BE2C (cell line): ENCODE measurements at regions not wholly inside any gene's neighbourhood (a gene's known extent, or its start where the extent isn't known, plus 50 kb on each side); places are given as distances from the start of the nearest gene placed in this dataset.
"Not testable (repeated sequence)": the region's sequence is repeated elsewhere in the genome, so short reads cannot be mapped to it uniquely, and the experiment has no call there.

Experiments used
- DNase-seq: peaks from one replicate; pipeline ENCODE4 v3.0.0-alpha.2; 2020
- H3K27me3 ChIP-seq: fragments of 250-450 bp; sonication (Bioruptor Pico); 2 replicates; pipeline ENCODE4 v1.5.1; 2020; ENCODE audit warnings: mild to moderate bottlenecking
- H3K36me3 ChIP-seq: fragments of 250-450 bp; sonication (Bioruptor Pico); 2 replicates; pipeline ENCODE4 v1.5.1; 2020; ENCODE audit warnings: mild to moderate bottlenecking
- H3K4me1 ChIP-seq: fragments of 250-450 bp; sonication (Bioruptor Pico); 2 replicates; pipeline ENCODE4 v1.5.1; 2020
- H3K4me3 ChIP-seq: 2 replicates; pipeline ENCODE4 v1.5.1; 2011; ENCODE audit warnings: low read depth, low read length
- H3K9me3 ChIP-seq: fragments of 250-450 bp; sonication (Bioruptor Pico); 2 replicates; pipeline ENCODE4 v1.5.1; 2020
- CTCF ChIP-seq: IDR thresholded peaks from 2 replicates; pipeline ENCODE4 v1.5.1; 2012; ENCODE audit warnings: mild to moderate bottlenecking, low read depth, low read length

- DNase-seq, result no peak
- Histone ChIP-seq H3K27me3 (no peaks in the 10 kb centered on the region), H3K4me1 (no peaks in the 10 kb centered on the region), H3K36me3 (no peaks in the 10 kb centered on the region), H3K4me3 (no peak overlapping the region), H3K9me3 (no peaks in the 10 kb centered on the region)
- TF ChIP-seq CTCF, result no peak
These were observed 838.6 kb downstream of the TRHDE start for GRCh38 chr12:73110816-73111215.

GRCh38 chr12:73112035-73112816 is 840.1 kb downstream of the TRHDE start:
- no peak overlapping the region for H3K4me3 ChIP-seq
- H3K4me1 ChIP-seq, result no peaks in the 10 kb centered on the region
- H3K9me3 ChIP-seq, result no peaks in the 10 kb centered on the region
- H3K36me3 ChIP-seq, result no peaks in the 10 kb centered on the region
- no peak for TF ChIP-seq CTCF
- no peaks in the 10 kb centered on the region for H3K27me3 ChIP-seq
- DNase-seq, result no peak

GRCh38 chr12:73124480-73124879 is 852.3 kb downstream of the TRHDE start:
- Histone ChIP-seq H3K9me3 (no peaks in the 10 kb centered on the region; the same call in 1 of the 2 replicates), H3K27me3 (no peaks in the 10 kb centered on the region), H3K4me1 (no peaks in the 10 kb centered on the region), H3K4me3 (no peak overlapping the region), H3K36me3 (no peaks in the 10 kb centered on the region)
- TF ChIP-seq CTCF, result no peak
- DNase-seq, result no peak

- TF ChIP-seq CTCF, result no peak
- Histone ChIP-seq H3K9me3 (no peaks in the 10 kb centered on the region; the same call in 1 of the 2 replicates), H3K4me3 (no peak overlapping the region), H3K36me3 (no peaks in the 10 kb centered on the region), H3K27me3 (no peaks in the 10 kb centered on the region), H3K4me1 (no peaks in the 10 kb centered on the region)
- no peak for DNase-seq
These were observed 853.0 kb downstream of the TRHDE start for GRCh38 chr12:73125148-73125547.

GRCh38 chr12:73136386-73136785 is 864.2 kb downstream of the TRHDE start:
- H3K4me1 ChIP-seq, result no peaks in the 10 kb centered on the region
- H3K4me3 ChIP-seq, result no peak overlapping the region
- TF ChIP-seq CTCF, result no peak
- H3K36me3 ChIP-seq, result no peaks in the 10 kb centered on the region
- no peak for DNase-seq
- no peaks in the 10 kb centered on the region for H3K9me3 ChIP-seq
- H3K27me3 ChIP-seq, result no peaks in the 10 kb centered on the region

GRCh38 chr12:73139642-73140041 is 867.5 kb downstream of the TRHDE start:
- not testable (repeated sequence) for H3K9me3 ChIP-seq, DNase-seq, H3K36me3 ChIP-seq, H3K4me3 ChIP-seq, H3K4me1 ChIP-seq, H3K27me3 ChIP-seq
